ENCODE measurements at regions not wholly inside any gene's neighbourhood (a gene's known extent, or its start where the extent isn't known, plus 50 kb on each side); places are given as distances from the start of the nearest gene placed in this dataset.

GRCh38 chr6:139744891-139745290 lies 370.4 kb upstream of the CITED2 start:
- TF ChIP-seq, protein P1, sequence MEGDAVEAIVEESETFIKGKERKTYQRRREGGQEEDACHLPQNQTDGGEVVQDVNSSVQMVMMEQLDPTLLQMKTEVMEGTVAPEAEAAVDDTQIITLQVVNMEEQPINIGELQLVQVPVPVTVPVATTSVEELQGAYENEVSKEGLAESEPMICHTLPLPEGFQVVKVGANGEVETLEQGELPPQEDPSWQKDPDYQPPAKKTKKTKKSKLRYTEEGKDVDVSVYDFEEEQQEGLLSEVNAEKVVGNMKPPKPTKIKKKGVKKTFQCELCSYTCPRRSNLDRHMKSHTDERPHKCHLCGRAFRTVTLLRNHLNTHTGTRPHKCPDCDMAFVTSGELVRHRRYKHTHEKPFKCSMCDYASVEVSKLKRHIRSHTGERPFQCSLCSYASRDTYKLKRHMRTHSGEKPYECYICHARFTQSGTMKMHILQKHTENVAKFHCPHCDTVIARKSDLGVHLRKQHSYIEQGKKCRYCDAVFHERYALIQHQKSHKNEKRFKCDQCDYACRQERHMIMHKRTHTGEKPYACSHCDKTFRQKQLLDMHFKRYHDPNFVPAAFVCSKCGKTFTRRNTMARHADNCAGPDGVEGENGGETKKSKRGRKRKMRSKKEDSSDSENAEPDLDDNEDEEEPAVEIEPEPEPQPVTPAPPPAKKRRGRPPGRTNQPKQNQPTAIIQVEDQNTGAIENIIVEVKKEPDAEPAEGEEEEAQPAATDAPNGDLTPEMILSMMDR (conservative IDR thresholded peaks at IDR 0.05; ENCODE audit: low read depth, low read length): no peak
- TF ChIP-seq EZH2 (IDR thresholded peaks at IDR 0.05; ENCODE audit: borderline replicate concordance, low read depth, low read length, poor library complexity, severe bottlenecking): no peak

Data from A673 (cell line).